ACC112 (cell line): ENCODE measurements at regions not wholly inside any gene's neighbourhood (a gene's known extent, or its start where the extent isn't known, plus 50 kb on each side); places are given as distances from the start of the nearest gene placed in this dataset.

ENCODE experiments used
- H2AFZ ChIP-seq: fragments of 200-600 bp; sonication (generic); one replicate; pipeline ENCODE4 v1.6.0; 2017; ENCODE audit warnings: antibody characterized with exemption, low read length; ENCODE audit not compliant: unreplicated experiment
- H3K27ac ChIP-seq: fragments of 200-600 bp; sonication (generic); 2 replicates; pipeline ENCODE4 v1.5.1; 2014; ENCODE audit warnings: low read depth, mild to moderate bottlenecking, antibody characterized with exemption, low read length, moderate library complexity
- H3K27me3 ChIP-seq: fragments of 200-600 bp; sonication (generic); 2 replicates; pipeline ENCODE4 v1.6.1; 2014; ENCODE audit warnings: mild to moderate bottlenecking, antibody characterized with exemption, low read length, moderate library complexity, mixed read lengths; ENCODE audit not compliant: insufficient read depth
- H3K36me3 ChIP-seq: fragments of 200-600 bp; sonication (generic); 2 replicates; pipeline ENCODE4 v1.6.1; 2016; ENCODE audit warnings: mild to moderate bottlenecking, antibody characterized with exemption, low read length, moderate library complexity, mixed read lengths; ENCODE audit not compliant: insufficient read depth
- H3K4me1 ChIP-seq: fragments of 200-600 bp; sonication (generic); one replicate; pipeline ENCODE4 v1.6.1; 2016; ENCODE audit warnings: low read length, mixed read lengths; ENCODE audit not compliant: insufficient read depth, unreplicated experiment, control insufficient read depth
- H3K4me3 ChIP-seq: fragments of 200-600 bp; sonication (generic); 2 replicates; pipeline ENCODE4 v1.5.1; 2014; ENCODE audit warnings: mild to moderate bottlenecking, low read depth, low read length
- H3K79me2 ChIP-seq: fragments of 200-600 bp; sonication (generic); one replicate; pipeline ENCODE4 v1.6.0; 2016; ENCODE audit warnings: low read length; ENCODE audit not compliant: control insufficient read depth, unreplicated experiment, insufficient read depth

DNA sequence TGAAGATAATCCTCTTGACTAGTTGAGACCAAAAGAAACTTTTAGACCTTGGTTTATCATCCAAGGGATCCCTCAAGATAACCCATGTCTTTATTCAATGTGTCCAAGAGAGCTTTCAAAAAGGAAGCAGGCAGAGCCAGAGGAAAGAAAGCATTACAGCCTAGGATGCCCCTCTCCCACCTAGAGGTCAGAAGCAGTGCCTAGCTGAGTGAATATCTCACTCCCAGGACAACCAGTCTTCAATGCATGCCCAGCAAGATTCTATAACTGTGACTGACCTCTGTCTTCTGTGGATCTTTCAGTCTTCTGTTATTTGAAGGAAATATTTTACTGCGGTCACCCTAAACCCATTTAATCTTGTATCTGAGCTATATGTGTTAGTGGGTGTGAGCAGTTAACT is 537.2 kb upstream of the CPEB2 start:
- H3K4me3 ChIP-seq: no peak overlapping the region
- no peak overlapping the region for H2AFZ ChIP-seq
- H3K36me3 ChIP-seq: no peaks in the 10 kb centered on the region
- H3K27ac ChIP-seq: no peak overlapping the region
- H3K4me1 ChIP-seq: no peaks in the 10 kb centered on the region
- no peaks in the 10 kb centered on the region for H3K79me2 ChIP-seq
- no peaks in the 10 kb centered on the region for H3K27me3 ChIP-seq

DNA sequence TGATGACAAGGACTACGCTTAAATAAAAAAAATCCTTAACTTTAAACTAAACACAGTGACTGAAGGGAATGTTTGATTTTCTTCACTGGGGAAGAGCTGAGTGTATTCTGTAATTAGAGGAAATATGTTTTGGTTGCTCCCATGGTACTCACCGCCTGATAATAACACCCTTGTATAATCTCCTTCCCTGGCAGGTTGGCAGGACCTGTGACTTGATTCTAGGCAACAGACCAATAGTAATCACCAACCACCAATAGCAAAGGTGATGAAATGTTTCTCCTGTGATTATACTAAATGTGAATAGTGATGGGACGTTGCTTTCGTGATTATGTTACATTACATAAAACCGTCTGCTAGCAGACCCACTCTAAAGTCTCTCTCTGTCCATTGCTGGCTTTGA is 536.8 kb upstream of the CPEB2 start:
- no peaks in the 10 kb centered on the region for H3K4me1 ChIP-seq
- no peaks in the 10 kb centered on the region for H3K27me3 ChIP-seq
- H3K4me3 ChIP-seq: no peak overlapping the region
- H3K27ac ChIP-seq: no peak overlapping the region
- H2AFZ ChIP-seq: no peak overlapping the region
- H3K79me2 ChIP-seq: no peaks in the 10 kb centered on the region
- H3K36me3 ChIP-seq: no peaks in the 10 kb centered on the region

DNA sequence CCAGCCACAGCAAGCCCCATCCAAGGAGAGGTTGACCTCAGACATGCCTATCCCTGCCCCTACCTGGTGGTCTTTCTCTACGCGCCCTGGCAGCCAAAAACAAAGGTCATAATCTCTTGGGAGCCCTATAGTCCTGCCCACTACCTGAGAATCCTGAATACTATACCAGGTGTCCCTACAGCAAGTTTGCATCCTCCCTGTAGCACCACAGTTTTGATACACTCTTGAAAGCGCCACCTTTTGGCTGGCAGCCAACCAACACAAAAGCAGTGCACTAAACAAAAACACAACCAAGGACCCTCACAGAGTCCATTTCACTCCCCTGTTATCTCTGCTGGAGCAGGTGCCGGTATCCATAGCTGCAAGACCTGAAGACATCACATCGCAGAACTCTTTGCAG is 523.8 kb upstream of the CPEB2 start:
- Histone ChIP-seq H3K27me3 (no peaks in the 10 kb centered on the region), H3K27ac (no peak overlapping the region), H3K4me3 (no peak overlapping the region), H3K4me1 (no peaks in the 10 kb centered on the region), H3K36me3 (no peaks in the 10 kb centered on the region), H2AFZ (no peak overlapping the region), H3K79me2 (no peaks in the 10 kb centered on the region)

DNA sequence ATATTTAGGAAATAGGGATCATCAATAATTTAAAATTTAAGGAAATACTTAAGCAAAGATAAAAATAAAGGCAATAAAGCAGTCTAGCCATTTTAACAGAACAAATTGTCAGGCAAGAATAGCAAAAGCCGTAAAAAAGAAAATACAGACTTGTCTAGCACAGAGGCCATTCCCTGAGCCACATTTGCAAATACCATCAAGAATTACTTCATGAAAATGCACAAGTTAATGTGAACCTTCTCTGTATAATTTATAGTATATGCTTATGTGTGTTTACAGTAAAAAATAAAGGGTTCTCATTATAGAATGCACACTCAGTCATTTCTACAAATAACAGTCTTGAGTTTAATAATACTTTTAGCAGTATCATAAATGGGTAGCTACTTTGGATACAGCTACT is 505.9 kb upstream of the CPEB2 start:
- Histone ChIP-seq H3K4me1 (no peaks in the 10 kb centered on the region), H3K4me3 (no peak overlapping the region), H3K79me2 (no peaks in the 10 kb centered on the region)

DNA sequence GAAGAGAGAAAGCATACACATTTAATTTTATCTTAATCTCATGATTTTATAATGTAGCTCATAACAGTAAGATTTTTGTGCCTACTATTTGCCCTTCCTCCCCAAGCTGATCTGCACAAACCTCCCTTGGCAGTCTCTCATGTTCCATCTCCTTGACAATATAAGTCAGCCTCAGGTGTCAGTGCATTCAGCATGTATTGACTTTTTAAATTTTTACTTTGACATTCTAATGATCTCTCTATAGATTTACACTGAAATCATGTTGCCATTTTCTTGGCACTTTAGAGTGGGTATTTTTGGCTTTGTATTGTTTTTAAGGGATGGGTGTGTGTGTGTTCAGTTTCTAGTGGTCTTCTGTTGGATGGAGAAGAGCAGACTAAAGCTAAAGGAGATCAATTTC is 505.3 kb upstream of the CPEB2 start:
- Histone ChIP-seq H3K4me1 (no peaks in the 10 kb centered on the region), H3K27me3 (no peaks in the 10 kb centered on the region), H3K4me3 (no peak overlapping the region), H3K36me3 (no peaks in the 10 kb centered on the region), H3K27ac (no peak overlapping the region), H3K79me2 (no peaks in the 10 kb centered on the region), H2AFZ (no peak overlapping the region)

More for the DNA sequence above, 505.9 kb upstream of the CPEB2 start:
- Histone ChIP-seq H3K27ac (no peak overlapping the region), H3K36me3 (no peaks in the 10 kb centered on the region), H2AFZ (no peak overlapping the region), H3K27me3 (no peaks in the 10 kb centered on the region)

DNA sequence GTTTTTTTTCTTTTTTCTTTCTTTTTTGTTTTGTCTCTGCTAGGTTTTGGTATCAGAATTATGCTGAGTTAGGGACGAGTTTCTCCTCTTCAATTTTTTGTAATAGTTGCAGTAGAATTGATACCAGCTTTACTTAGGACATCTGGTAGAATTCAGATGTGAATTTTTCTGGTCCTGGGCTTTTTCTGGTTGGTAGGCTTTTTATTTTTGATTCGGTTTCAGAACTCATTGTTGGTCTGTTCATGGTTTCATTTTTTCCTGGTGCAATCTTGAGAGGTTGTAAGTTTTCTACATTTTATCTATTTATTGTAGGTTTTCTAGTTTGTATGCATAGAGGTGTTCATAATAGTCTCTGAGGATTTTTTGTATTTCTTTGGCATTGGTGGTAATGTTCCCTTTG is 498.1 kb upstream of the CPEB2 start:
- H3K4me3 ChIP-seq: no peak overlapping the region
- H3K4me1 ChIP-seq: no peaks in the 10 kb centered on the region
- no peak overlapping the region for H2AFZ ChIP-seq
- no peaks in the 10 kb centered on the region for H3K79me2 ChIP-seq
- no peaks in the 10 kb centered on the region for H3K27me3 ChIP-seq
- no peaks in the 10 kb centered on the region for H3K36me3 ChIP-seq
- H3K27ac ChIP-seq: no peak overlapping the region

DNA sequence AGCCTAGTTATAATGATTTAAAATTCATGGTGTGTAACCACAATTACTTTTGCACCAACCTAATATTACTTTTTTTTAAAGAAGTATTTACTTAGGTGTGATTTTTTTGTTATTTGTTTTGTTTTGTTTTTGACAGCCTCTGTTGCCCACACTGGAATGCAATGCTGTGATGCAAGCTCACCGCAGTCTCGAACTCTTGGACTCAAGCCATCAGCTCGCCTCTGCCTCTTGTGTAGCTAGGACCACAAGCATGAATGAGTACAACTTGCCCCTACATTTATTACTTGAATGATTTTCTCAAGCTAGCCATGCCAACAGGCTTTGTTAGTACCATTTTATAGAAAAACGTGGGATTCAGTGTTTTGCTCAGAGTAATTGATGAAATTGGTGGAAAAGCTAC is 488.8 kb upstream of the CPEB2 start:
- no peaks in the 10 kb centered on the region for H3K36me3 ChIP-seq

DNA sequence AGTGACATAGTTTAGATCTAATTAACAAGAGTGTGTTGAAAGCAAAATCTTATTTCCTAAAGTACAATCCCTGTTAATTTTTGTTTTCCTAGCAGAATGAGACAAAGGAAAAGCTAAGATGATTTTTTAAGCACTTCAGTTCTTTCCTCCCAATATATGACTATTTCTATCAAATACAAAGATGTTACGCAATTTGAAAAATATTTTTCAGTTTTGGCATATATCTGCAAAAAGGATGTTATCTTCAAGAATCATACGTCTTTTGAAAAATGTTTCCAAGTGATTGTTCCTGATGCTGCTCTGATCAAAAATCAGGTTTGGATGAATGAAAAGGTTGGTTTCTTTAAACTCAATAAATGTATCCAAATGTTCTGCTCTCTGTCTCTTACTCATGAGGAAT is 486.7 kb upstream of the CPEB2 start:
- no peak overlapping the region for H2AFZ ChIP-seq
- H3K36me3 ChIP-seq: no peaks in the 10 kb centered on the region
- H3K27ac ChIP-seq: no peak overlapping the region
- H3K4me1 ChIP-seq: peaks cover 3% of the 10 kb centered on the region
- H3K79me2 ChIP-seq: no peaks in the 10 kb centered on the region
- no peaks in the 10 kb centered on the region for H3K27me3 ChIP-seq
- no peak overlapping the region for H3K4me3 ChIP-seq

More for the DNA sequence above, 488.8 kb upstream of the CPEB2 start:
- no peak overlapping the region for H3K27ac ChIP-seq
- no peak overlapping the region for H2AFZ ChIP-seq
- H3K27me3 ChIP-seq: no peaks in the 10 kb centered on the region
- H3K79me2 ChIP-seq: no peaks in the 10 kb centered on the region
- peaks cover 3% of the 10 kb centered on the region for H3K4me1 ChIP-seq
- no peak overlapping the region for H3K4me3 ChIP-seq

DNA sequence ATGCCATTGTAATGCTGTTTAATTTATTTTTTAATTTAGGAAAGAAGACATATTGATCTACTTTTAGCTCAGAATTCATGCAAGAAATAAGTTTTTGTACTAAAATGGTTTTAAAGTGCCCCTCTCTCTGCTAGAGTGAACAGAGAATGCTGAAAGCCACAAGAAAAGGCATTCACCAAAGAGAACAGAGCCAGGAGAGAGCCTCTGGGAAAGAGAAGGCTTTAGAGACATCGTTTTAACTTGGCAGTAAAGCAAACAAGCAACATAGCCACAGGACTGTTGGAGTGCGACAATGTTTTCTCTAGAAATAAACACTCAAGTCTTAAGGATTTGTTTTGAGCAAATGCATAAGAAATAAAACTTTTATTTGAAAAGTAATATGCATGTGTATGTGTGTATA is 484.1 kb upstream of the CPEB2 start:
- Histone ChIP-seq H3K79me2 (no peaks in the 10 kb centered on the region), H3K27me3 (no peaks in the 10 kb centered on the region), H2AFZ (no peak overlapping the region), H3K4me3 (no peak overlapping the region), H3K36me3 (no peaks in the 10 kb centered on the region), H3K27ac (no peak overlapping the region), H3K4me1 (peaks cover 3% of the 10 kb centered on the region)

DNA sequence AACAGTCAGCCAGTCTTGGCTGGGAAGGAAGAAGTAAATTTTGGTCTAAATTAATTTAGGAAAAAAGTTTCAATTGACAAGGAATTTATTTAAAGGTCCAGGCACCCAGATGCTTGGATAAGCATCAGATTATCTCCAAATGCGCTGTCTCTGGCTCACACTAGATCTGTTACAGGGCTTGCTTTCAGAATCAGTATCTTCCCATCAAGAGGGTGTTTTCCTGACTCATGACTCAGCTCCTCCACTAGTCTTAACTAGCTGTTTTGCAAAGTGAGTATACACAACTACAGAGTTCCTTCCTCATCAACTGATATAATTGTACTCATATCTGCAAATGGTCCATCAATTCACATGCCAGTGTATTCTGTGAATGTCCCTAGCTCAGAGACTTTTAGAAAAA is 482.1 kb upstream of the CPEB2 start:
- no peaks in the 10 kb centered on the region for H3K4me1 ChIP-seq
- no peaks in the 10 kb centered on the region for H3K27me3 ChIP-seq
- H3K79me2 ChIP-seq: no peaks in the 10 kb centered on the region
- H3K36me3 ChIP-seq: no peaks in the 10 kb centered on the region
- no peak overlapping the region for H3K27ac ChIP-seq
- H3K4me3 ChIP-seq: no peak overlapping the region
- no peak overlapping the region for H2AFZ ChIP-seq

DNA sequence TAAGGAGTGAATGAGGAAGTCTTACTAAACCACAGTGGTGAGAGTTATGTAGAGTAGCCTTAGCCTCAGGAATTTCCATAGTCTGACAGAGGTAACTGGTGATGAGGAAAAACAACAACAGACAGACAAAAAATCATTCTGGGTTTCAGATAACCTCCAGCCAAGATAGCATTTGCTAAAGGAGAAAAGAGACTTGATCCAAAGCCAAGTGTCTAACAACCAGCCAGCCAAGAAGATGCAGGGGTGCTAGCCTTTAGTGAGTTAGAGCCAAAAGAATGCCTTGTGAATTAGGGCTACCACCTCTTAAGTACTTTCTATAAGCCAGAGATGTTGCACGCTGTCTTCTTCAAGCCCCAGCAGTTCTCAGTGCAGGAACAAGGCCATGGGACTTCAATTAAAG is 478.0 kb upstream of the CPEB2 start:
- Histone ChIP-seq H3K79me2 (no peaks in the 10 kb centered on the region), H3K27me3 (no peaks in the 10 kb centered on the region), H3K4me1 (peaks cover under 1% of the 10 kb centered on the region), H3K27ac (no peak overlapping the region), H3K4me3 (no peak overlapping the region), H3K36me3 (no peaks in the 10 kb centered on the region), H2AFZ (no peak overlapping the region)

DNA sequence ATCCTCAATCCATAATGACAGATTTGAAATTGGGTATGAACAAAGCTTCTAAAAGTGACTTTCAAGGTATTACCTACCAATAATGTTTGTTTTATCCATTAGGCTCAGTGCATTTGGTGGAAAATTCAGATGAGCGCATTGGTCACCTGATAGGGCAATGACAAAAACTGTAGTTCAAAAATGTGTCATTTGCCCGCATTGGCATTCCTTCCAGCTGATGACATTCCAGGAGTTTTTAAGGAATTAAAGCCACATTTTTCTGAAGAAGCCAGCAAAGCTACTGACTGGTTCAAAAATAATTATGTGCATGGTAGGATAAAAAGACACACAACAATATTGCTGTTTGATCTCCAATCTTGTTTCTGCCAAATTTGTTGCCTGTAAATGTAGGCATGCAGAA is 473.4 kb upstream of the CPEB2 start:
- no peaks in the 10 kb centered on the region for H3K36me3 ChIP-seq
- H3K27me3 ChIP-seq: no peaks in the 10 kb centered on the region
- H3K79me2 ChIP-seq: no peaks in the 10 kb centered on the region
- no peak overlapping the region for H3K4me3 ChIP-seq
- no peak overlapping the region for H2AFZ ChIP-seq
- peaks cover 19% of the 10 kb centered on the region for H3K4me1 ChIP-seq
- H3K27ac ChIP-seq: no peak overlapping the region
